H54 (cell line): ENCODE measurements at regions not wholly inside any gene's neighbourhood (a gene's known extent, or its start where the extent isn't known, plus 50 kb on each side); places are given as distances from the start of the nearest gene placed in this dataset.
"Not testable (repeated sequence)": the region's sequence is repeated elsewhere in the genome, so short reads cannot be mapped to it uniquely, and the experiment has no call there.

Source experiments
- DNase-seq: peaks from one replicate; pipeline ENCODE4 v3.0.0; 2011; ENCODE audit warnings: low spot score, mixed read lengths; ENCODE audit not compliant: insufficient read length
- FAIRE-seq: peaks from 3 replicates; lab custom pipeline; 2011; peaks lifted over from hg19 to GRCh38; lab: Jason Lieb, UNC
- POLR2A ChIP-seq: IDR thresholded peaks from 2 replicates; pipeline ENCODE4 v1.6.1; 2011; ENCODE audit warnings: low read depth, mild to moderate bottlenecking, low read length

DNA sequence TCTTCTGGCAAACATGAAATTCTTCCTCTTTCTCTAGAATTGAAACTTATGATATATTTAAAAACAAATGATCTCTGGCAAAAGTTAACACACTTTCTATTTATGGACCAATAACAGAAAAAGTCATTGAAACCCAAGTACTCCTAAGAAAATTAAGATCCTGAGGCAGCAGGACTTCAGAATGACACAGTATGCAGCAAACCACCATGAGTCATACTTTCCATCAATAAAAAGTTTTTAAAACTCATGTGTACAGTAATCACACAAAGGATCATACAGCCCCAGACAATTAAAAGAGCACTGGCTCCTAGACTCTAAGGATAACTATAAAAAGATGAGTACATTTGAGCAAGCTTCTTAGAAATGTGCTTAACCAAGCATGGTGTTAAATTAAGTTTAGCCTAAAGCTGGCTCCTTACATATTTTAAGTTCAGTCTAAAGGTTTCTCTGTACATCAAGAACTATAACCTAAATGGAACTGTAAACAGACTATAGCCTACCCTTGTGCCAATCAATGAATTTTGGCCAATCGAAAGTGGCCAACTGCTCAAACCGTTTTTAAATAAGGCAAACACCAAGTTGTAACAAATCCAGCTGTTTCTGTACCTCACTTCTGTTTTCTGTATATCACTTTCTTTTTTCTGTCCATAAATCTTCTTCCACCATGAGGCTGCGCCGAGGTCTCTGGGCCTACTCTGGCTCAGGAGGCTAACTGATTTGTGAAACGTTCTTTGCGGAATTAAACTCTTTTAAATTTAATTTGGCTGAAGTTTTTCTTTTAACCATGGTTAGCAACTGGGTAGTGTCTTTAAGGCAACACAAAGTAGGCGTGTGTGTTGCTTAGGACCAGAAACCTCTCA is 232.1 kb upstream of the PIK3R1 start:
- FAIRE-seq (no peak), DNase-seq (no peak)
- TF ChIP-seq POLR2A = no peak

DNA sequence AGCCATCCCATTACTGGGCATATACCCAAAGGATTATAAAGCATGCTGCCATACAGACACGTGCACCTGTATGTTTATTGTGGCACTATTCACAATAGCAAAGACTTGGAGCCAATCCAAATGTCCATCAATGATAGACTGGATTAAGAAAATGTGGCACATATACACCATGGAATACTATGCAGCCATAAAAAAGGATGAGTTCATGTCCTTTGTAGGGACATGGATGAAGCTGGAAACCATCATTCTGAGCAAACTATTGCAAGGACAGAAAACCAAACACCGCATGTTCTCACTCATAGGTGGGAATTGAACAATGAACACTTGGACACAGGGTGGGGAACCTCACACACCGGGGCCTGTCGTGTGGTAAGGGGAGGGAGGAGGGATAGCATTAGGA is 233.4 kb upstream of the PIK3R1 start:
- DNase-seq, FAIRE-seq: not testable (repeated sequence)

DNA sequence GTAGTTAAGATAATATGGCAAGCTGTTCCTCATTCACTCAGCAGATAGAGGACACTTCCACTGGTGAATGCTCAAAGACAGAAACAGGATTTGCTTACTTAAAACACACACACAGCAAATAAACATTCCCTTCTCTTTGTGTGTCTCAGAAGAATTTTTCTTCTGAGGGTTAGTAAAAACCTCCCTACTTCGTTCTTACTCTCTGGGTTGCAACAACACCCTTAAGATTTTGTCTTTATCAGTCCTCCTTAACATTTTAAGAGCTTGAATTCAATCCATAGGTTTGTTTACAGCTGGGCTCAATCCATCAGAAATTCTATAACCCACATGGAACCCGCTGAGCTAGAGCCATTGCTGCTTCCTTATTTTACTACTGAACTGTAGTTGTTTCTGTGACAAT is 237.4 kb upstream of the PIK3R1 start:
- no peak for FAIRE-seq
- TF ChIP-seq POLR2A = no peak
- no peak for DNase-seq

DNA sequence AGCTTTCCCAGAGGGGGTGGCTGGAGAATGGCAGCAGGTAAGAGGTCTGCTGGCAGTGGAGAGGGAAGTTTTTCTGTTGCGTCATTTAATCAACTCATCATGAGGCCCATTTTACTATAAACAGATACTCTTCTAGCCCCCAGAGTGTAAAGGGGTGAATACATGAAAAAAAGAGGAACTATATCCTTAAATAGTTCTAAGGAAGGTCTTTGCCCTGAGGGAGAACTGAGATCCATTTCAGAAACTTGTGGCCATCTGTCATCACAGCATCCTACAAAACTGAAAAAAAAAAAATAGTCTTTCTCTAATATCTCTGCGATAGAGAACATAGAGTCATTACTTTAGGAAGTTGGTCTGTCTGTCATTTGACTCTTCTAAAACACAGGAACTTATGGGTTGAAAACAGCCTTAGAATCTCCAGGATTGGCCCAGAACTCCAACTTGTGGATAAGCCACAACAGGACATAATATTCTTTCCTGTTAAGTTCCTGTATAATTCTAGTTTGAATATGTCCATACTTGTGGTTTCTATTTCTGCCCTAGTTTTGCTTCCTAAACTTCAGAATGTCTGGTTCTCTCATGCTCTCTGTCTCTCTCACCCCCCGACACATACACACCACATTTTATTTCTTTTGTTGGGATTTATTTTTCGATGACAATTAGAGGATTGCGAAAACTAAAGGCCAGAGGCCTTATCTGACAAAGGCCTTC is 238.5 kb upstream of the PIK3R1 start:
- DNase-seq (no peak), FAIRE-seq (no peak)
- no peak for TF ChIP-seq POLR2A

DNA sequence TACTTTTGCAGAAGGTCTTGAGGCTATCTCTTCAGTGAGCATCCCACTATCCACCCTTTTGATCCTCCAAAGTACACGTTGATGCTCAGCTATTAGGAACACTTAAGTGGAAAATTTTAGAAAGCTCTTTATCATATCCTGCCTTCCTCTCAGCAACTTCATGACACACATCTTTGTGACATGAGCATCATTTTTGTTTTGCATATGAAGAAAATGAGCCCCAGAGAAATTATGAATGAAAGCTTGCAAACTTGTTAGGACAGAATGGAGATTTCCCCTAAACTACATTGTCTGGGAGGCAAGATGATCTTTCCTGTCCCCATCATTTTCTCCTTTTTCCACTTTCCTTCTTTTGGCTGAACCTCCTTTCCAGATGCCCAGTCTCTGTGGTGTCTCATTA is 239.4 kb upstream of the PIK3R1 start:
- no peak for DNase-seq
- TF ChIP-seq POLR2A = no peak
- no peak for FAIRE-seq

DNA sequence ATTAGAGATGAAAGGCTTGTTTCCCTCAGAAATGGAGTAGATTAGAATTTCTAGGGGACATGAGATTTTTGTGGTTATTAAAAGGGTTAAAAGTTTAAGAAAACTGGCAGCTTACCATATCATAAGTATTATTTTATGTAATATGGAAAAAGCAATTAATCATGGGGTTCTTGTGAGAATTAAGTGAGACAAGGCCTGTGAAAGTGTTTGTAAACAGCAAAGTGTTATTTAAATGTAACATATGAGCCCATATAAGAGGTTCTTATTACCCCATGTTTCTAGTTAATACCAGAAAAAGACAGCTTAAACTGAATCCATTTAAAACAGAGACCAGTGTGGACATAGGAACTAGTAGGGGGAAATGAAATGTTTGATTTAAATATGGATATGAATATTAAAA is 241.1 kb upstream of the PIK3R1 start:
- FAIRE-seq (no peak), DNase-seq (no peak)
- TF ChIP-seq POLR2A = no peak

DNA sequence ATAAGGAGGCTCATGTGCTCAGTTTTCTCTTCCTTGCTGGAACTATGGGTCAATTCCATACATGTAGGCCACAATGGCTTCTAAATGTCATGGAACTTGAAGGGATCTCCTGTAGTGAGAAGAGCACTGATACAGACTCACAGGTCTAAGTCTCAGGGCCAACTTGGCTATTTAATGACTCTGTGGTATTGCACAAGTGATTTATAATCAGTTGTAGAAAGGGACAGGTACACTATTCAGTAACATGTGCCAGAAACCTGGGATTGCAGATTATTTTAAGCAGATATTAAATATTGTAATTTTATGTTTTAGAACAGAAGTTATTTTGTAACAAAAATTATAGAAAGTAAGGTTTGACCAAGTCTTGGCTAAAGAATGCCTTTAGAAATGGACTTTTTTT is 241.5 kb upstream of the PIK3R1 start:
- FAIRE-seq (no peak), DNase-seq (no peak)
- no peak for TF ChIP-seq POLR2A

DNA sequence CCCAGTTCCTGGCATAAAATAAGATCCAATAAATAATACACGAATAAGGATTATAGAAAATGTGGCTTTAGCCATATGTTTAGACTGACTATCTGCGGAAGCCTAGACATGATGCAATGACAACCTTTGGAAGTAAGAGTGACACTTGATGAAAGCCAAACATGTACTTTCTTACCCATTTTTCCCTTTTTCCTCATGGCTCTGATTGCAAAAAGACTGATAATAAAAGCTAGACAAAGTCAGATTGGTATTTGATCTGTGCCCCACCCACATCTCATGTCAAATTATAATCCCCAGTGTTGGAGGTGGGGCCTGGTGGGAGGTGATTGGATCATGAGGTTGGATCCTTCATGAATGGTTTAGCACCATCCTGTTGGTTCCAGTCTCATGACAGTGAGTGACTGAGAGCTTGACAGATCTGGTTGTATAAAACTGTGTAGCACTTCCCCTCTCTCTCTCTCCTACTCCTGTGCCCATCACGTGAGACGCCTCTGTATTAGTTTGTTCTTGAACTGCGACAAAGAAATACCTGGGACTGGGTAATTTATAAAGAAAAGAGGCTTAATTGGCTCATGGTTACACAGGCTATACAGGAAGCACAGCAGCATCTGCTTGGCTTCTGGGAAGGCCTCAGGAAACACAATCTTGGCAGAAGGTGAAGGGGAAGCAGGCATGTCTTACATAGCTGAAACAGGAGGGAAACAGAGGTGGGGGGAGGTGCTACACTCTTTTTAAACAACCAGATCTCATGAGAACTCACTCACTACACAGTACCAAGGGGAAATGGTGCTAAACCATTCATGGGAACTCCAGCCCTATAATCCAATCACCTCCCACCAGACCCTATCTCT is 243.4 kb upstream of the PIK3R1 start:
- DNase-seq = no peak
- FAIRE-seq = no peak
- no peak for TF ChIP-seq POLR2A

DNA sequence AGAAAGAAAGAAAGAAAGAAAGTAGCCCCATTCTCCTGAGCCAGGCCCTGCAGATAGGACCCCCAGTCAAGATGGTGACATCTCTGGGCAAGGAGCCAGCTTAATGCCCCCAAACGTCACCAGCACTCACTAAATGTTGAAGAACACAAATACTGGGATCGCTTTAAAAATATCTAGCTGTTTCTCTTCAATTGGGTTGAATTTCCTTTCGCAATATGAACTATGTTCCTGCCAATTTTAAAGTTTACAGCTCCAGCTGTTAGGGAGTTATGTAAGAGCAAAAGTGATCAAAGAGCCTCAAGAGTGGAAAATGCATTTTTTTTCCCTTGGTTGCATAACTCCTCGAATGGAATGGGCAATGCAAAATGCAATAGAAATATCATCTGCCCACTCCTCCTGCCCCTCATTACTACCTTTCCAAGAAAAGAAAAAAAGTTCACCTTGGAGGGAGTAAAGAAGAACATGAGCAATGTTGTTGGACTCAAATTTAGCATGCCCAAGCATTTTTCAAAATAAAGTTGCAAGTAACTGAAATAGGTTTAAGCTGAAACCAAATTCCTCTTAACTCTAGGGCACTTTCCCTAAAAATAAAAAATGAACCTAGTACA is 244.2 kb upstream of the PIK3R1 start:
- DNase-seq = no peak
- FAIRE-seq = no peak
- no peak for TF ChIP-seq POLR2A

DNA sequence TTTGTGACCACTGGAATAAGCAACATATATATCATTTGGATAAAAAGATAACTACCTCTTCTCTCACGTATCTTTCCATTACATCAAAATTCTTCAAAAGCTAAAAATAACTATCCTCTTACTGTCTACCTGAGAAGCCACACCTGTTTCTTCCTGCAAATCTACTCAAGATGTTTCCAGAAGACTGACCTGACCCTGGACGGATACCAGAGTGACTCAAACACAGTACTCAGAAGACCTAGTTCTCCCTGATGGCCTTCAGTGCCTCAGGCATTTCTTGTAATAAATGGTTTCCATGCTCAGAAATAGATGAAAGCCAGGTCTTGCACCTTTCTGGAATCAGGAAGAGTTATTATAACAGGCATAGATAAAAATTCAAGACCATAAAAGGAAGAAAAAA is 245.9 kb upstream of the PIK3R1 start:
- no peak for FAIRE-seq

DNA sequence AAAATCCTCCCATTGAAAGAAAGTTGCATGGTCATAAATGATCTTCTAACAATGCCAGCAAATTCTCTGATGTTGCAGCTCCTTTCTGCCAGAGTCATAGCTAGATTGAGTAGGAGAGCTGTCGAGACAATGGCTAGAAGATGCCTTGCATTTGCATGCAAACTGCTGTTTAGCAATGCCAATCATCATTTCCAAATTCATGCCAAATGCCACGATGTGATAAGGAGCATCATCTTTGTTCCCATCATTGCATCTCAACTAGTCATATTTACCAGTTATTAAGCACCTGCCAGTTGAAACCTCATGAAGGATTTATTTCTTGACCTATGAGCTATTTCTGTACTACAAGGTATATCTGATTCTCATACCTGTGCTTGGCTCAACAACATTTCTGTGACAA is 246.4 kb upstream of the PIK3R1 start:
- no peak for TF ChIP-seq POLR2A
- FAIRE-seq = no peak

More for the DNA sequence above, 245.9 kb upstream of the PIK3R1 start:
- TF ChIP-seq POLR2A = no peak
- no peak for DNase-seq

DNA sequence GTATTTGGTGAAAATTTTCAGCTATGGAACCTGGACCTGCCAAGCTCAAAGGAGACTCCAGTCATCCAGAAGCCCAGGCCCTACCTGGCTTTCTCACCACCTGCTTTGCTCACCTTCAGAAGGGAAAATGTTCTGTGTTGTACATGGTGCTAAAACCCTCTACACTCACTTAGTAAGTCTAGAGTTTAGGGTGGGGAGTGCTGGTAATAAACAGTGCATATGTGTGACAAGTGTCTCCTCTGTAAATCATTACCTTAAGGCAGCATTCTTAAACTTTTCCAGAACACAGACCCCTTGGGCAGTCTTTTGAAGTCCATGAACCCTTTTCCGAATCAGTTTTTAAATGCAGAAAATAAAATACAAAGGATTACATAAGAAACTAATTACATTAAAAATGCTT is 248.8 kb upstream of the PIK3R1 start:
- FAIRE-seq = no peak
- TF ChIP-seq POLR2A = no peak

More for the DNA sequence above, 246.4 kb upstream of the PIK3R1 start:
- no peak for DNase-seq

DNA sequence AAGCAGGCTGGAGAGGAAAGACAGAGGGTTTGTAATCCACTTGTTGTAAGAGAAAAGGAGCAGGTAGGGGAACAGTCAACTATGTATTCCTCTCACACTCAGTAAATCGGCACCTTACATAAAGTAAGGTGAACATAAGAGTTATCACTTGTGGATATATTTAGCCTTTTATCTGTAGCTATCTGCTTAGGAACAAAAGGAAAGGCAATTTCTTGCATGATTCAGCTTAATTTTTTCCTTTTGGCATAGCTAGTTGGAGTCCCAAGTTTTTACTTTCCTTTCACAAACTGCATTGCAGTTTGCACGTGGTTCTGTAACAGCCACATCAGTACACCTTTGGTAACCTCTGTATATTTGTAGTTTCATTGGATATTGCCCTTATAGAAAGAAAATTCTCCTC is 250.9 kb upstream of the PIK3R1 start:
- DNase-seq (no peak), FAIRE-seq (no peak)
- TF ChIP-seq POLR2A = no peak

More for the DNA sequence above, 248.8 kb upstream of the PIK3R1 start:
- no peak for DNase-seq

DNA sequence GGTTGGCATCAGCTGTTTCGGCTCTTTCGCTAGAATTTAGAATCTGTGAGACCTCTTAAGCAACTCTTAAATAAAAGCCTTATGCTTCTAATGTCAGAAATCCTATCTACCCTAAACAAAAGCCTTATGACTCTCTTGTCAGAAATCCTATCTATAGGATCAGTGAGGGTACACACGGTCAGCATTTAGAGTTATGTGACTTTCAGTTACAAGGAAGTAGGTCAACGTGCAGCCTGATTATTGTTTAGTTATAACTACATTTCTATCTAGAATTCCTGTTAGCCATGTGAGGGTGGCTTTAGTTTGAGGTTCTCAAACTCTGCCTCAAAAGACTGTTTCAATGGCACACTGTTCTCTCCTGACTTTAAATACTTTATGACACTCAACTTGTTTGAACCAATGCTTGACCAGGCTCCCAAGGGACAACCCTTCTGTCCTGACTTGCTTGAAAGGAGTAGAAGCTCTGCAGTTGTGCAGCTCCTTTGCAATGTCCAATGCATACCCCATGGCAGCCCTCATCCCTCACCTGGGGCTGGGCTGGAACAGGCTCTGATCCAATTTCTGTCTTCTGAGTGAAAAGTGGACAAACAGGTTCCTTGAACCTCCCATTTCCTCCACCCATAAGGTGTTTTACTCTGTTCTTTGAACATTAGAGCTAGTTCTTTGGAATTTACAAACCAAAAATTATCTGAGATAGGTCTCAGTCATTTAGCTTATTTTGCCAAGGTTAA is 251.6 kb upstream of the PIK3R1 start:
- no peak for FAIRE-seq
- no peak for TF ChIP-seq POLR2A

More for the DNA sequence above, 251.6 kb upstream of the PIK3R1 start:
- no peak for DNase-seq
